Tibial nerve (tissue), 4 donors: ENCODE measurements at regions not wholly inside any gene's neighbourhood (a gene's known extent, or its start where the extent isn't known, plus 50 kb on each side); places are given as distances from the start of the nearest gene placed in this dataset.

Experiments used
- DNase-seq, 2 donors: peaks; one replicate each; pipeline ENCODE4 v3.0.0-alpha.2; 2019; ENCODE audit warnings: low spot score in 2 of 2
- H3K27ac ChIP-seq, 4 donors: fragments of 200-600 bp; sonication (generic) in 3 of 4; one replicate each; pipeline ENCODE4 v1.5.1; 2017 to 2019; ENCODE audit warnings: mild to moderate bottlenecking in 1 of 4
- H3K27me3 ChIP-seq, 2 donors: fragments of 200-600 bp; sonication (generic) in 1 of 2; one replicate each; pipeline versions ENCODE4 v1.5.1 to v1.6.0; 2017 to 2019
- H3K36me3 ChIP-seq, 3 donors: fragments of 200-600 bp; sonication (generic); one replicate each; pipeline ENCODE4 v1.5.1; 2018 to 2019
- H3K4me1 ChIP-seq, 4 donors: fragments of 200-600 bp; sonication (generic) in 3 of 4; one replicate each; pipeline ENCODE4 v1.5.1; 2017 to 2019
- H3K4me3 ChIP-seq, 4 donors: fragments of 200-600 bp; sonication (generic) in 3 of 4; one replicate each; pipeline ENCODE4 v1.5.1; 2017 to 2019; ENCODE audit warnings: mild to moderate bottlenecking in 1 of 4, moderate library complexity in 1 of 4
- H3K9me3 ChIP-seq, 4 donors: fragments of 200-600 bp; sonication (generic) in 3 of 4; one replicate each; pipeline ENCODE4 v1.5.1; 2017 to 2019
- EP300 ChIP-seq, 2 donors: sonication (generic); formaldehyde crosslinking; IDR thresholded peaks; one replicate each; pipeline ENCODE4 v1.6.1; 2017; ENCODE audit warnings: antibody characterized with exemption in 2 of 2, mild to moderate bottlenecking in 1 of 2
- POLR2A ChIP-seq, 2 donors: fragments of 450-650 bp; IDR thresholded peaks; one replicate each; pipeline ENCODE4 v1.6.1; 2017; ENCODE audit warnings: antibody characterized with exemption in 2 of 2, mild to moderate bottlenecking in 2 of 2, moderate library complexity in 2 of 2
- WGBS, 2 donors: methylation state at CpG; one replicate each; pipeline ENCODE4 v1.1.5; 2018; 5-methylcytosine and 5-hydroxymethylcytosine counted together
- TF ChIP-seq, protein P1 (sequence below), 5 experiments: fragments of 200-600 bp in 3 of 5; fragments of 450-650 bp in 2 of 5; sonication (generic) in 3 of 5; IDR thresholded peaks; one replicate each; pipeline ENCODE4 v1.5.1; 2016 to 2019; ENCODE audit warnings: antibody characterized with exemption in 5 of 5, mild to moderate bottlenecking in 3 of 5, moderate library complexity in 2 of 5

DNA sequence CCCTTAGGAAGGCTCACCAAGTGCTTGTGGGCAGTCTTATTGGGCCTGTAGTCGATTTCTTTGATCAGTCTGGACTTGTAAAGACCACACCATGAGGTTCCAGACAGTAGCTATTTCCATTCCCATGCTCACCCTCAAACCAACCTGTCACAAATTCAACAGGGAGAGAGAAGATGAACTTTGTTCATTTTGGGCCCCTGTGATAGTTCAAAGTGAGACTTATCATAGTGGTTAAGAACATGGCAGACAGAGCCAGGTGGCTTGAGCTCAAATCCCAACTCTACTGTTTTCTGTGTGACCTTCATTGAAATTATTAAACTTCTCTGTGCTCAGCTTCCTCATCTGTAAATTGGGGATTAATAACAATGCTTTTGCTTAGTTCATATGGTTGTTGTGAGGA, 53.9 kb upstream of the CTLA4 start:
- no peak for TF ChIP-seq POLR2A (IDR thresholded peaks at IDR 0.05)
- TF ChIP-seq, protein P1, sequence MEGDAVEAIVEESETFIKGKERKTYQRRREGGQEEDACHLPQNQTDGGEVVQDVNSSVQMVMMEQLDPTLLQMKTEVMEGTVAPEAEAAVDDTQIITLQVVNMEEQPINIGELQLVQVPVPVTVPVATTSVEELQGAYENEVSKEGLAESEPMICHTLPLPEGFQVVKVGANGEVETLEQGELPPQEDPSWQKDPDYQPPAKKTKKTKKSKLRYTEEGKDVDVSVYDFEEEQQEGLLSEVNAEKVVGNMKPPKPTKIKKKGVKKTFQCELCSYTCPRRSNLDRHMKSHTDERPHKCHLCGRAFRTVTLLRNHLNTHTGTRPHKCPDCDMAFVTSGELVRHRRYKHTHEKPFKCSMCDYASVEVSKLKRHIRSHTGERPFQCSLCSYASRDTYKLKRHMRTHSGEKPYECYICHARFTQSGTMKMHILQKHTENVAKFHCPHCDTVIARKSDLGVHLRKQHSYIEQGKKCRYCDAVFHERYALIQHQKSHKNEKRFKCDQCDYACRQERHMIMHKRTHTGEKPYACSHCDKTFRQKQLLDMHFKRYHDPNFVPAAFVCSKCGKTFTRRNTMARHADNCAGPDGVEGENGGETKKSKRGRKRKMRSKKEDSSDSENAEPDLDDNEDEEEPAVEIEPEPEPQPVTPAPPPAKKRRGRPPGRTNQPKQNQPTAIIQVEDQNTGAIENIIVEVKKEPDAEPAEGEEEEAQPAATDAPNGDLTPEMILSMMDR (IDR thresholded peaks at IDR 0.05): no peak
- TF ChIP-seq EP300 (IDR thresholded peaks at IDR 0.05): no peak
- DNase-seq: no peak
- Histone ChIP-seq H3K4me3 (no peak overlapping the region), H3K9me3 (no peaks in the 10 kb centered on the region), H3K4me1 (peaks cover 0 to 30% (median 6%) of the 10 kb centered on the region in 4 donors), H3K36me3 (no peaks in the 10 kb centered on the region), H3K27ac (no peak overlapping the region), H3K27me3 (no peaks in the 10 kb centered on the region)
- WGBS, 2 donors: 87% methylated on average over 1 of the region's 1 CpG

DNA sequence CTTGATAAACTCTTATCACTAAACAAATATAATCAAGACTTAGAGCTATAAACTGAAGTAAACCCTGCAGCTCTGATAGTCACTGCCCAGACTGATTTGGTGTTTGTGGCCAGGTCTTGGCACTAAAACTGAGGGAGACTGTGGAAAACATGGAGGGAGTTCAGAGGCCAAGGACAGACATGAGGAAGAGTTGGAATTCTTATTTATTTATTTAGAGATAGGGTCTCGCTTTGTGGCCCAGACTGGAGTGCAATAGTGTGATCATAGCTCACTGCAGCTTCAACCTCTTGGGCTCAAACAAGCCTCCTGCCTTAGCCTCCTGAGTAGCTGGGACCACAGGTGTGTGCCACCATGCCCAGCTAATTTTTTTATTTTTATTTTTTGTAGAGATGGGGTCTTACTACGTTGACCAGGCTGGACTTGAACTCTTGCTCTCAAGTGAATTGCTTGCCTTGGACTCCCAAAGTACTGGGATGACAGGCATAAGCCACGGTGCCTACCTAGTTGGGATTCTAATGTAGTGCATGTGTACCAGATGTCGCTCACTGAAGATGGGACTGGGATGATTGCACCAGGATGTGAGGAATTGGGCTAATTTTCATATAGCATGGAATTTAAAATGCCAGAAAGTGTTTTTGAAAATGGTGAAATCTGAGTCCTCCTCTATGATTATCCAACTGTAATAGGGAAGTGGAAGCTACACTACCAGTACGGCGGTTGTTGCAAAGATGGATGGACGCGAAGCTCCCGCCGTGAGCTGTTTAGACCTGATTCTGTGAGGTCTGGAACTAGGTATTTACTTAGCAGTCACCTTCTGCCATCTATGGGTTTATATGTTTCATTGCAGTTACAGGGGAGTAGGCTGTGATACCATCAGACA, 52.7 kb upstream of the CTLA4 start:
- peak in 1 of 2 donors; percentile 25 for DNase-seq
- WGBS, 2 donors: 32 to 33% methylated on average over 10 of the region's 10 CpGs
- Histone ChIP-seq H3K9me3 (no peaks in the 10 kb centered on the region), H3K36me3 (no peaks in the 10 kb centered on the region), H3K4me3 (no peak overlapping the region), H3K27ac (peak overlapping the region in 1 of 4 donors; percentile 30), H3K27me3 (no peaks in the 10 kb centered on the region), H3K4me1 (peaks cover 0 to 30% (median 9%) of the 10 kb centered on the region in 4 donors)
- TF ChIP-seq EP300 (IDR thresholded peaks at IDR 0.05) (peak in 1 of 2 donors; percentile 23), POLR2A (IDR thresholded peaks at IDR 0.05) (no peak)
- TF ChIP-seq, protein P1 (IDR thresholded peaks at IDR 0.05): peak; percentile 50 to 87 (median 76)

DNA sequence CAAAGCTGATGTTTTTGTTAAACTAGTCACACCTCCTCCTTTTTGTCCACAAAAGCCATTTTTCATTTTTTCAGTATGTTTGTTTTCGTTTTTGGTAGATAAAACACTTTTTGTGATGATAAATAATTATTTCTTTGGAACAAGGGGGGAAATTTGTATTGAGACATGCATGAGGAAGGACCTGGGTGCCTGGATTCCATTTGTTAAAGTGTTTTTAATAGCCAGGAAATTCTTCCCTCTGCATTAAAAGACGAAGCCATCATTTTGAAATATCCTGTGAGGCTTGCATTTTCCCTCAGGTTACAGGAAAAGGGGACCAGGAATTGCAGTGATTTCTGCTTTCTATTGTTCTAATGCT, 52.1 kb upstream of the CTLA4 start:
- Histone ChIP-seq H3K27ac (peak overlapping the region in 2 of 4 donors; percentile 20 to 30), H3K9me3 (no peaks in the 10 kb centered on the region), H3K4me1 (peaks cover 0 to 30% (median 9%) of the 10 kb centered on the region in 4 donors), H3K27me3 (no peaks in the 10 kb centered on the region), H3K4me3 (no peak overlapping the region), H3K36me3 (no peaks in the 10 kb centered on the region)
- no peak for DNase-seq
- TF ChIP-seq POLR2A (IDR thresholded peaks at IDR 0.05) (no peak), EP300 (IDR thresholded peaks at IDR 0.05) (no peak)
- TF ChIP-seq, protein P1 (IDR thresholded peaks at IDR 0.05): no peak
- 4 to 6% methylated on average over 2 of the region's 2 CpGs for WGBS, 2 donors

DNA sequence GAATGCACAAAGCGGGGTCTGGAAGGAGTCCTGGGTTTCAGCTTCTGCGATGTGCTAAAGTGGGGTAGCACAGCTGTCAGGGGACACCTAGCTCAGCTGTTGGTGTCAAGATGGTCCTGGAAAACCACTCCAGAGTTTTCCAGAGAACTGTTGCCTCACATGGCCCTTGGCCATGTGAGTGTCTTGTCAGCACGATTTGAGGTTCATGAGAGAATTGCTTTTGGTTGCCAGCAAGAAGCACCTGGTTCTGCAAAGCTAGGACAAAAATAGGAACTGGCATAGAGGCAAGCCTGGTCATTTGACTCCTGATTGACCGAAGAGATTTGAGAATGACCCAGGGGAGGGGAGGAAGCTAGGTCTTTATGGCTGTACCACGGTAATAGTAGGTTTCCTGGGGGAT, 50.4 kb upstream of the CTLA4 start:
- Histone ChIP-seq H3K9me3 (no peaks in the 10 kb centered on the region), H3K27me3 (no peaks in the 10 kb centered on the region), H3K36me3 (no peaks in the 10 kb centered on the region), H3K27ac (no peak overlapping the region), H3K4me1 (peaks cover 0 to 20% (median 9%) of the 10 kb centered on the region in 4 donors), H3K4me3 (no peak overlapping the region)
- TF ChIP-seq POLR2A (IDR thresholded peaks at IDR 0.05): no peak
- TF ChIP-seq, protein P1 (IDR thresholded peaks at IDR 0.05): no peak
- no peak for TF ChIP-seq EP300 (IDR thresholded peaks at IDR 0.05)
- DNase-seq: no peak
- WGBS, 2 donors: 71 to 73% methylated on average over 5 of the region's 5 CpGs
